NB4 (cell line): ENCODE measurements at regions not wholly inside any gene's neighbourhood (a gene's known extent, or its start where the extent isn't known, plus 50 kb on each side); places are given as distances from the start of the nearest gene placed in this dataset.

Source experiments
- DNase-seq: peaks from one replicate; pipeline ENCODE4 v3.0.0; 2010; ENCODE audit warnings: low read depth
- H3K4me3 ChIP-seq: one replicate; pipeline ENCODE4 v1.5.1; 2011; ENCODE audit warnings: mild to moderate bottlenecking, low read depth, low read length, moderate library complexity
- CTCF ChIP-seq: IDR thresholded peaks from one replicate; pipeline ENCODE4 v1.5.1; 2012; ENCODE audit warnings: low read depth, low read length
- MAX ChIP-seq: IDR thresholded peaks from 2 replicates; pipeline ENCODE4 v1.6.1; 2011; ENCODE audit warnings: low read depth, low read length
- MYC ChIP-seq: IDR thresholded peaks from 2 replicates; pipeline ENCODE4 v1.6.1; 2011; ENCODE audit warnings: low read depth, low read length
- POLR2A ChIP-seq: IDR thresholded peaks from 2 replicates; pipeline ENCODE4 v1.6.1; 2011; ENCODE audit warnings: mild to moderate bottlenecking; ENCODE audit not compliant: insufficient read length; ENCODE audit errors: extremely low read depth

DNA sequence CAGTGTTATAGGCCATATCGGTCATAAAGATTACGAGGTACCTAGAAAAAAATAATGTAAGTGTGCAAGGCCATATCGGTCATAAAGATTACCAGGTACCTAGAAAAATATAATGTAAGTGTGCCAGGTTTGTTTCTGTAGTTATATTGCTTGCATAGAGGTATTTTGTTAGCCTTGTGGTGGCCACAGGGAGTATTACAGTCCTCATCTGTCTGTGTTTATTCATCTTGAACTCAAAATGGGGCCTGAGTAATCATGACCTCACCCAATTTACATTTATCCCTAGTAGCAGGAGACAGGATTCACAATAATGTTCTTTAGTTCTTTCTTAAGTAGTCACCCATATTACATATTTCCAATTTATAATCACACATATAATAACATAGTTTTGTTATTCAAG, 459.7 kb downstream of the MID1IP1 start:
- no peak overlapping the region for H3K4me3 ChIP-seq
- TF ChIP-seq MAX (no peak), POLR2A (no peak), MYC (no peak), CTCF (no peak)
- DNase-seq: peak; percentile 1

DNA sequence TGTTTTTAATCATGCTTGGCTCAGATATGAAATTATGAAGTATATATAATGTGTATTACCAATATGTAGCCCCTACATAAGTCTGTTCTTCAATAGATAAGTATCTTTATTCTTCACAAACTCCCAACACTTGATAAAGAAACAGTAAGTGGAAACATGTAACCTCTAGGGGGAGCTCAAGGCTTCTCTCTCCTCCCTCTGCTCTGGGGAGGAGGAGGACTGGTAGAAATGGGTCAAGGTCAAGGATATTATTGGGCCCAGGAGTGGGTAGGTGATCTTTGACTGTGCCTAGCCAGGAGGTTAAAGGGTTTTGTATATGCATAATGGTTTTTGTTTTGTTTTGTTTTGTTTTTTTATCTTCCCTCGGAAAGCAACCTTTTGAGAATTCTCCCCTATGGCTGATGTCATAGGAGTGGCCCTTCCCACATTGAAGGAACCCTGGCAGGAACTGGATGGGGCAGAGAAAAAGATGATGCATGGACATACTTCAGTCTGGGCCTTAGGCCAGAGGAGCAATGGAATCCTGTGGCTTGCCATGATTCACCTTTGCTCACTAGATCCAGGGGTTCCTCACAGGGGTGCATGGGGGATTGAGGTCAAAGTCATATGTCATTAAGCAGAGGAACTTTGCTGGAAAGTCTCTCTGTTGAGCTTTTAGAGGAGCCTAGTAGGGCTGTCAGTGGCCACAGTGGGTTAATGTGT, 460.3 kb downstream of the MID1IP1 start:
- H3K4me3 ChIP-seq: no peak overlapping the region
- no peak for TF ChIP-seq MAX
- TF ChIP-seq POLR2A: no peak
- peak; percentile 48 for TF ChIP-seq CTCF
- DNase-seq: peak; percentile 49

- DNase-seq: no peak
- no peak overlapping the region for H3K4me3 ChIP-seq
- TF ChIP-seq CTCF (no peak), MYC (no peak), MAX (no peak), POLR2A (no peak)
These were observed 461.4 kb downstream of the MID1IP1 start for GRCh38 chrX:39262641-39263040.

DNA sequence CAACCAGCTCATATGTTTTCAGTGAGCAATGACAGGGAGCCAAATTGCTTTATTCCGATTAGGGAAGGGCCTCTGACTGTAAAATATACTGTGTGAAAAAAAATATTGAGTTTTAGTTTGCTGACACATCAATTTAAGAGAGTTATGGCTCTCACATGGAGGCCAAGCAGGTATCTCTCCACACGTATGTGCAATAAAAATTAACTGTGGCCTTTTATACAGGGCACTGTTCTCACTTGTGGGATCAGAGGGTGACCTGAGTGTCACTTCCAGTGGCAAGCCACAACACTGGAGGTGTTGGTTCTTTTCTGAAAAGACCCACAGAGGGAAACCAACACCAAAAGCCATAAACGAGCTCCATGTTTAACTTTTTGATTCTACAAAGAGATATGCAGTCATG, 462.8 kb downstream of the MID1IP1 start:
- no peak overlapping the region for H3K4me3 ChIP-seq
- TF ChIP-seq MYC (no peak), MAX (no peak), POLR2A (no peak), CTCF (no peak)
- DNase-seq: no peak

- H3K4me3 ChIP-seq: no peak overlapping the region
- no peak for DNase-seq
- TF ChIP-seq MYC (no peak), MAX (no peak), CTCF (no peak), POLR2A (no peak)
These were observed 465.9 kb downstream of the MID1IP1 start for GRCh38 chrX:39267176-39267575.

DNA sequence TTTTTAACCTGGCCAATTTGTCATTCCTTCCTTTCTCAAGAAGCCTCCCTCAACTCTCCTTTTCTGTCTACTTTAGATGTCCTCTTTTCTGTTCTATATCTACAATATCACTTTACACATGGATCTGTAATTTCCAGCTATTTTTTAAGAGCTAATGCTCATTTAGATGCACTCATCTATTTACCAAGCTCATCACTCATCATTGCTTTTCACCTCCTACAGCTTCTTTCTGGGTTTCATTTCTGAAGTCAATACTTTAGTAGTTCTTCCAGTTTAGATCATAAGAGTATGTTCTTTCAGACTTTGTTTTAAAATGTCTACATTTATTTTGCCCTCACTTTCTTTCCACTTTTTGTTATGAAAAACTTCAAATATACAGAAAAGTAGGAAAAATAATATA, 466.9 kb downstream of the MID1IP1 start:
- DNase-seq: no peak
- TF ChIP-seq POLR2A (no peak), MYC (no peak), CTCF (no peak), MAX (no peak)
- H3K4me3 ChIP-seq: no peak overlapping the region
